ENCODE measurements at regions not wholly inside any gene's neighbourhood (a gene's known extent, or its start where the extent isn't known, plus 50 kb on each side); places are given as distances from the start of the nearest gene placed in this dataset.

DNA sequence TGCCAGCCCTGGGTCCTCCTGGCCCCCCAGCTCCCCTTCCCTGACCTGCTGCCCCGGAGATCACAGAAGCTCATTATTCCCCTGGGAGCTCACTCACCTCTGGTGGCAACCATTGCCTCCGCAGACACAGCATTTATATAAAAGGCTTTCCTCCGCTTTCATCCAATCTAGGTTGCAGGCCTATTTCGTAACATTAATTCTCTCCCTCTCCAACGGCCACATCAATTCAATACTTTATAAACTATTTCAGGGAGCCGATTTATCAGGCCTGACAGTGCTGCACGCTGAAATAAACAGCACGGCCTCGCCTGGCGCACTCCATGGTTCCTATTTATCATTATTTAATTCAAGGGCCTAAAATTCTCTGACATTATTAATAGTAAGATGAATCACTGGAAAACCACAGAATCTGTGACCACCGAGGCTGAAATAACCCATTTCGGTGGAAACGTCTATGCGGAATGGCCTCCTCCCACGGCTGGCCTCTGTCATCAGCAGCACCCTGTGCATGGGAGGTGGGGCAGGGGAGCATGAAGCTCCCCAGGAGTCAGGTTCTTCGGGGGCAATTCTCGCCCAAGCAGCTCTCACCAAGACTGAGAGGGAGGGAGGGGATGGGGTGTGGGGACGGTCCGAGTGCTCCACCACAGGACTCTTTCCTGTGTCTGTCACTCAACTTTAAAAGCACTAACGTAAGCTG lies 249.3 kb upstream of the PFKP start:
- no peaks in the 10 kb centered on the region for H3K9me3 ChIP-seq
- intact Hi-C loops (cut with DNase I) = no loop called here
- H3K36me3 ChIP-seq = no peaks in the 10 kb centered on the region
- no peak overlapping the region for H3K27ac ChIP-seq
- ATAC-seq (no peak), DNase-seq (no peak)
- WGBS, 2 donors = 73 to 74% methylated on average over 20 of the region's 20 CpGs
- no peak for TF ChIP-seq CTCF (IDR thresholded peaks at IDR 0.05)
- peaks cover 0 to 8% (median 0%) of the 10 kb centered on the region in 7 donors for H3K27me3 ChIP-seq
- H3K4me3 ChIP-seq = no peak overlapping the region
- H3K4me1 ChIP-seq = no peaks in the 10 kb centered on the region

DNA sequence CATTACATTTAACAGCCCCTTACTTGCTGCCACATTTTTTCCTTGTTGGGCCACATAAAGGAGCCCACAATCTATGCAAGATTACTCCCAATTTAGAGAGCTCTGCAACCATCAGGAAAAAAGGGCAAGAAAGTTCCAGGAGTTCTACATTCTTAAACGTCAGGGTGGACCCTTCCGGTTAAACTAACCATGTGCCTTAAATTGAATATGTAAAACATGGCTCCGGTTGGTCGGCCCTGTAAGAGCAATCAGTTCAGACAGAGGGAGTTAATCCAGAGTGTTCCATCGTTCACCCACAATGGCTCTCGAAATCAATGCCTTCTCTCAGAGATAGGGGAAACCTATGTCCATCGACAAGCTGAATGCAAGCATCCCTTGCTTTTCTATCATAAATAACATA lies 253.7 kb upstream of the PFKP start:
- Histone ChIP-seq H3K4me1 (no peaks in the 10 kb centered on the region), H3K4me3 (no peak overlapping the region), H3K27ac (no peak overlapping the region), H3K36me3 (no peaks in the 10 kb centered on the region), H3K27me3 (peaks cover 0 to 5% (median 0%) of the 10 kb centered on the region in 7 donors), H3K9me3 (no peaks in the 10 kb centered on the region)
- WGBS, 2 donors = 85 to 89% methylated on average over 7 of the region's 7 CpGs
- no peak for TF ChIP-seq CTCF (IDR thresholded peaks at IDR 0.05)
- no peak for ATAC-seq
- no peak for DNase-seq
- intact Hi-C loops (cut with DNase I) = no loop called here

GRCh38 chr10:2813286-2813685 lies 254.1 kb upstream of the PFKP start:
- WGBS, 2 donors = 75 to 87% methylated on average over 8 of the region's 8 CpGs
- intact Hi-C loops (cut with DNase I) = no loop called here

GRCh38 chr10:2812631-2813030 lies 254.7 kb upstream of the PFKP start:
- no peaks in the 10 kb centered on the region for H3K4me1 ChIP-seq
- no peaks in the 10 kb centered on the region for H3K36me3 ChIP-seq
- ATAC-seq (no peak), DNase-seq (no peak)
- no peak for TF ChIP-seq CTCF (IDR thresholded peaks at IDR 0.05)
- H3K9me3 ChIP-seq = peaks cover 0 to 4% (median 0%) of the 10 kb centered on the region in 11 donors
- no peak overlapping the region for H3K4me3 ChIP-seq
- 90 to 94% methylated on average over 3 of the region's 3 CpGs for WGBS, 2 donors
- H3K27ac ChIP-seq = no peak overlapping the region
- intact Hi-C loops (cut with DNase I) = no loop called here
- H3K27me3 ChIP-seq = peaks cover 0 to 5% (median 0%) of the 10 kb centered on the region in 7 donors

More at GRCh38 chr10:2813286-2813685, 254.1 kb upstream of the PFKP start:
- Histone ChIP-seq H3K27ac (no peak overlapping the region), H3K4me1 (no peaks in the 10 kb centered on the region), H3K27me3 (peaks cover 0 to 5% (median 0%) of the 10 kb centered on the region in 7 donors), H3K4me3 (no peak overlapping the region), H3K36me3 (no peaks in the 10 kb centered on the region), H3K9me3 (peaks cover 0 to 3% (median 0%) of the 10 kb centered on the region in 11 donors)
- no peak for ATAC-seq
- no peak for DNase-seq
- no peak for TF ChIP-seq CTCF (IDR thresholded peaks at IDR 0.05)
